GM21526 (cell line): ENCODE measurements at regions not wholly inside any gene's neighbourhood (a gene's known extent, or its start where the extent isn't known, plus 50 kb on each side); places are given as distances from the start of the nearest gene placed in this dataset.

Source experiments
- ATAC-seq: cut with Tn5 transposase; IDR thresholded peaks from one replicate; pipeline ENCODE4 v1.9.1; 2021; ENCODE audit warnings: moderate library complexity; ENCODE audit not compliant: unreplicated experiment, low FRiP score

GRCh38 chr6:14834851-14835530, 410.9 kb upstream of the JARID2 start:
- ATAC-seq = no peak

- no peak for ATAC-seq
Observed at GRCh38 chr6:14837435-14837834, 408.4 kb upstream of the JARID2 start.

GRCh38 chr6:14838133-14838583, 407.7 kb upstream of the JARID2 start:
- no peak for ATAC-seq

DNA sequence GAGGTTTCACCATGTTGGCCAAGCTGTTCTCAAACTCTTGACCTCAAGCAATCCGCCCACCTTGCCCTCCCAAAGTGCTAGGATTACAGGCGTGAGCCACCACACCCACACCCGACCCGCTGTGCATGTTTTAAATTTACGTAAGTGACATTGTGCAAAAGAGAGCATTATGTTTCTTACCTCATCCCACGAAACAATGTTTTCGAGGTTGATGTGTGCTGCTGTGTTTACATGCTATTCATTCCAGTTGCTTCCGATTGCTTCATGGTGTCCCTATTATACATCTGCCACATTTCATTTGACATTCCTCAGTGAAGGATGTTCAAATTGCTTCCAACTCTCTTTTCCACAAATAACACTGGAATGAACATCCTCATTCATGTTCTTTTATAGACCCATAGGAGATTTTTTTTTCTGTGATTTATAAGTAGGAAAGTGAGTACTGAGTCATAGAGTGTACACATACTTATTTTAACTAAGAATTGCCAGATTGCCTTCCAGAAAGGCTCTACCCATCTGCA, 403.9 kb upstream of the JARID2 start:
- no peak for ATAC-seq

- no peak for ATAC-seq
Observed at GRCh38 chr6:14844411-14844810, 401.5 kb upstream of the JARID2 start.

- ATAC-seq = no peak
Observed at GRCh38 chr6:14848019-14848418, 397.9 kb upstream of the JARID2 start.

- no peak for ATAC-seq
Observed at GRCh38 chr6:14849185-14849584, 396.7 kb upstream of the JARID2 start.

DNA sequence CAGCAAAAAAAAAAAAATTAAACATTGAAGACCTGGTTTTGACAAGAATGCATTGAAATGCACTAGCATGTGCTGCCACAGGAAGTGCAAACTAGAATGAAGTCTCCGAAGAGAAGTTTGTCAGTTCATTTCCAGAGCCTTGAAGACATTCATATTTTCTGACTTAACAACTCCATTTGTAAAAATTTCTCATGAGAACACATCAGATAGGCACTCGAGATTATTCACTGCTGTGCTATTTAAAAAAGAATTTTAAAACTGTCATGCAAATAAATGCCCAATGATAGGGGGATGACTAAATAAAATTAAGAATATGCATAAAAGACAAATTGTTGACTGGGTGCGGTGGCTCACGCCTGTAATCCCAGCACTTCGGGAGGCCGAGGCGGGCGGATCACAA, 394.6 kb upstream of the JARID2 start:
- no peak for ATAC-seq

- no peak for ATAC-seq
Observed at GRCh38 chr6:14852375-14852774, 393.5 kb upstream of the JARID2 start.

DNA sequence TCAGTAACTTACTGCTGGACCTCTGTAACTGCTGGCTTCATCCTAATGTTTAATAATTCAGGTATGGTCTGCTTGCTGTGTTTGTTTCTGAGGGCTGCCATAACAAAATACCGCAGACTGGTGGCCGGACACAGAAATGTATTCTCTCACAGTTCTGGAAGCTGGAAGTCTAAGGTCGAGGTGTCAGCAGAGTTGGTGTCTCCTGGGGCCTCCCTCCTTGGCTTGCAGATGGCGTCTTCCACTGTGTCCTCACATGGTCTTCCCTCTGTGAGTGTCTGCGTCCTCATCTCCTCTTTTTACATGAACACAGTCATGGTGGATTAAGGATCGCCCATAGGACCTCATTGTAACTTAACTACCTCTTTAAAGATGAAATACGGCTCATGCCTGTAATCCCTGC, 389.7 kb upstream of the JARID2 start:
- no peak for ATAC-seq

GRCh38 chr6:14857001-14857400, 388.9 kb upstream of the JARID2 start:
- no peak for ATAC-seq

GRCh38 chr6:14857501-14857900, 388.4 kb upstream of the JARID2 start:
- no peak for ATAC-seq

DNA sequence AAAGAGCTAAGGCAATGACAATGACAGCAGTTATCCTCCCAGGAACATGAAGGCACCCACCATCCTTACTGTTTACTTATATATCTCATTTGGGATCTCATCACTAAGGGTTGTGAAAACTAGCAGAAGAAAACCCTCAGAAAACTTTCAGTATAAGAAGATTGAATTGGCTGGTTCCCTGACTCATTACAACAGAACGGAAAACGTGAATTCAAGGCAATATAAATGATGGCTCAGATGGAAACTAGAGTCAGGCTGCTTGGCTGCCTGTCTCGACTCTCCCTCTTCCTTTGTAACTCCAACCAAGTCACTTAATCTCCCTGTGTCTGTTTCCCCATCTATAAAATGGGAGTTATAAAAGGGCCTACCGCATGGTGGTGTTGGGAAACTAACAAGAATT, 387.1 kb upstream of the JARID2 start:
- no peak for ATAC-seq

- ATAC-seq = no peak
Observed at GRCh38 chr6:14860774-14861173, 385.1 kb upstream of the JARID2 start.

GRCh38 chr6:14861491-14861943, 384.4 kb upstream of the JARID2 start:
- ATAC-seq = no peak

DNA sequence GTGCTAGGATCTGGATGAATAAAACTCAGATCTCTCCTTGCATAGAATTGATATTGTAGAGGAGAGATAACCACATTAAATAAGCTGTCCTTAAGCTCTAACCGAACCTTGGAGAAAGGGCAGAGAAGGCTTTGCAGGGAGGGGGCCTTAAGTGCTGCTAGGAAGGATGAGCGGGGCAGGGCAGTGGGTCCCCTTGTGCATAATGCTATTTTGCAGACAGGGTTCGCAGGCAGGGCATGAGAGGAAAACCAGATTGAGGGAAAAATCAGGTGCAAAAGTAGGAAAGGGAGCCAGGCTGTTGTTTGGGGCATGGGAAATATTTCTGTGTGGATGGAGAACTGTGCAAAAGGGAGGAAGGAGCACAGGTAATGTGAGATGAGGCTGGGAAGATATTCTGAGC, 383.0 kb upstream of the JARID2 start:
- no peak for ATAC-seq

DNA sequence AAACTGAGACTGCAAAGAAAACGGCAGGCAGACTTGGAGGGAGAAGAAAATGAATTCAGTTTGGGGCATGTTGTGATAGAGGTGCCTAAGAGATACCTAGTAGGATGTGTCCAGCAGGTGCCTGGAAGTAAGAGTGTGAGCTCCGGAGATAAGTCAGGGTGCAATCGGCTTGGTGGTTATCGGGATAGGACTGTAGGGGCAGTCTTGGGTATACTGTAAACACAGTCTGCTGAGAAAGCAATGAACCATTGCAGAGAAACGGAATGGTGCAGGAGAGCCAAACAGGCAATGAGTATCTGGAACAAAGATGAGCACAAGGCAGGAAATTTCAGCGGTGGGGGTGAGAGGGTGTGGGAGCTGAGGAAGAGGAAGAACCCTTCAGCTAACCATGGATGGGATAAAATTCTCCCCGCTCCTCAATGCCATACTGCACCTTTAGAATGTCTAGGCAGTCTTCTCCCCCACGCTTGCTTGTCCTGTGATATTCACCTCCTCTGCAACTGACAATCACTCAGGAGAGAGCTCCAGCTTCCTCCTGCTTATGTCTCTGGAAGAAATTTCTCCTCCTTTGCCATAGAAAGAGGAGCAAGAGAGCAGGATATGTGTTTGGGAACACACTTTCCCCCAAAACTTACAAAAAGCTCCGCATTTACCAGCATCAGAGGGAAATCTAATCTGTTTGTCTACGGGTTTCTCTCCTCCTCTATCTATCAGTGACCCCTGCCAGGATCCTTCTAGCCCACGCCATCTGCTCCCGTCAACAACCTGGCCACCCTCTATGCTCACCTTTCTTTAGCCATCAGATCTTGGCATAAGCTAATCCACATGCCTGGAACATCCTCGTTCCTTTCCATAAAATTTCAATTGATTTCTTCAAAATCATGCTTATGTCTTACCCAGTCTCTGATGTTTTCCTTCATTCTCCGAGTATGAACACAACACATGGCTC, 381.7 kb upstream of the JARID2 start:
- no peak for ATAC-seq

DNA sequence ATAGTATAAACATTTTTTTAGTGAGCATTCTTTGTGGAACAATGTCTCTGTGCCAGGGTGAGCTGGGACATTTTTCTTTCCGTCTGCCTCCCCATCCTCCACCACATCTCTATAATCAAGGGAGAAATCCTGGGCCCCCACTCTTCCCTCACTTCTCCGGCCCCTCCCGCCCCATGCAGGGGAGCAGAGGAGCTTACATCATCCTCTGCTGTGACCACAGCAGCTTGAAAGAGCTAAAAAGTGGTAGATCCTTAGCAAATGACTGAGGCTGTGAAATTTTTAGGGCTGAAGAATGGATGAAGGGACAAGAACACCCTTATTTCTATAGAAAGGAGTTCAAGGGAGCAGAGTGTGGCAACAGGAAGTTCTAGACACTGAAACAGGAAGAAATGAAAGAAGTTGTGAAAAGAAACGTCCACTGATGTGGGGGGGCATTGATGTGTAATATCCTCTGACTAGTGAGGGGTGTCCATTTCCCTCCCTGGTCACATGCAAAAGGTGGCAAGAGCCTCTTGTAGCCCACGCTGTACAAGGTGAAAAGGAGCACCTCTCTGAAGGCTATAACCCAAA, 380.3 kb upstream of the JARID2 start:
- no peak for ATAC-seq

DNA sequence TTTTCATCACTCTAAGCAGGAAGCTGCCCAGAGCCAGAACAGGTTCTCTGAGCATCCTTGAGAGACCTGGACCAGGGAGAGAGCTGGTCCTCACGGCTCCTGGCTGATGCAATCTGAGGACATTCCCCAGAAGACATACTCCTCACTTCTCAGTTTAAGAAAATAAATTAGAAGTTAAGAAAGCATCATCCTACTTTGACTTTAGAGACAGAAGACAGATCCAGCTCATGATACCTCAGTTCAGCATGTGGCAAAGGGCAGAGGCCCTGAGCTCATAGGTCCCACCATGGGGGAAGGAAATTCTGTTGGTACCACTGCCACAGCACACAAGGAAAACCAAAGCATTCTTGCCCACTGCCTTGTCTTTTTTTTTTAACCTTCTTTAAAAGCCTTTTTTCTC, 378.1 kb upstream of the JARID2 start:
- no peak for ATAC-seq

DNA sequence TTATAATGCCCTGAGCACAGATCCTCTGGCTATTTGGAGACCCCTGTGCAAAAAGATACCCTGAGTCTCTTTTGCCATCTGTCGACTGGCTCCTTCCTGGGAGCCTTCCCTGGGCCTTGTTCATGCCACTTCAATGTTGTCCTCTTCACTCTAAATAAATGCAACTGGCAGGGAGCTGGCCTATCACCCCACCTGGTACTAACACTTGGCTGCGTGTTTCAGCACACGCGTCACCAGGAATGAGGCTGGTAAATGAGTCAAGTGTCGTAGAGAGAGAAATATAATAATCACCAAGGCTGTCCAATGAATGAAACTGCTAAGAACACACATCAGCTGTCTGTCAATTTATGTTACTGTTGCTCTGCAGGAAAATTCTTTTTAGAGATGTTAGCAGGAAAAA, 374.6 kb upstream of the JARID2 start:
- ATAC-seq = no peak

GRCh38 chr6:14873101-14873500, 372.8 kb upstream of the JARID2 start:
- ATAC-seq = no peak
